ENCODE measurements at regions not wholly inside any gene's neighbourhood (a gene's known extent, or its start where the extent isn't known, plus 50 kb on each side); places are given as distances from the start of the nearest gene placed in this dataset.

- no peak overlapping the region for H3K27ac ChIP-seq (ENCODE audit: insufficient read length, low read depth, low read length)
- no peak overlapping the region for H2BK120ac ChIP-seq (ENCODE audit: low read depth, low read length, poor library complexity, severe bottlenecking)
- no peak overlapping the region for H3K9ac ChIP-seq (ENCODE audit: extremely low read depth, insufficient read length, low read length)
- no CpG with 5 or more reads among the region's 4 CpGs for WGBS (ENCODE audit: extremely low coverage, insufficient read length, low lambda C conversion rate)
- no peaks in the 10 kb centered on the region for H3K23me2 ChIP-seq (ENCODE audit: insufficient read length, low read depth, low read length, poor library complexity, severe bottlenecking)
- H3K56ac ChIP-seq (ENCODE audit: insufficient read length, low read depth, low read length): no peak overlapping the region
- H3K4ac ChIP-seq (ENCODE audit: low read depth, low read length): no peak overlapping the region
- H4K20me1 ChIP-seq (ENCODE audit: control insufficient read depth, insufficient read depth, insufficient read length): no peaks in the 10 kb centered on the region
- no peak overlapping the region for H3K4me3 Mint-ChIP-seq
- no peak overlapping the region for H3K23ac ChIP-seq (ENCODE audit: insufficient read length, low read depth, low read length)
- no peak overlapping the region for H3K18ac ChIP-seq (ENCODE audit: insufficient read length, low read depth, low read length)
- TF ChIP-seq CTCF (conservative IDR thresholded peaks at IDR 0.05): no peak
- no peak overlapping the region for H4K5ac ChIP-seq (ENCODE audit: insufficient read length, low read depth, low read length)
- no peak for DNase-seq
- H3K14ac ChIP-seq (ENCODE audit: insufficient read depth, low read length): no peak overlapping the region
- no peak overlapping the region for H4K91ac ChIP-seq (ENCODE audit: insufficient read length, low read depth, low read length)
- H3K79me2 ChIP-seq (ENCODE audit: insufficient read depth, low read length): no peaks in the 10 kb centered on the region
- no peak overlapping the region for H2BK15ac ChIP-seq (ENCODE audit: low read depth, low read length)
- H3K4me1 ChIP-seq (ENCODE audit: insufficient read depth, low read length): no peaks in the 10 kb centered on the region
- H2BK12ac ChIP-seq (ENCODE audit: insufficient read length, low read depth, low read length): no peak overlapping the region
- peaks cover 14 to 21% of the 10 kb centered on the region in 2 experiments for H3K9me3 Mint-ChIP-seq
- no peak overlapping the region; a peak in 1 of 7 replicates for H3K27ac Mint-ChIP-seq
- H3K27me3 ChIP-seq (ENCODE audit: insufficient read depth, low read length): no peaks in the 10 kb centered on the region
- no peak overlapping the region for H2BK20ac ChIP-seq (ENCODE audit: low read depth, low read length, poor library complexity, severe bottlenecking)
- H2AK5ac ChIP-seq (ENCODE audit: insufficient read length, low read length): no peak overlapping the region
- no peaks in the 10 kb centered on the region for H3K79me1 ChIP-seq (ENCODE audit: insufficient read depth, low read depth, low read length, poor library complexity, severe bottlenecking)
- H3K4me2 ChIP-seq (ENCODE audit: insufficient read depth, insufficient read length, low read length): no peak overlapping the region
- no peaks in the 10 kb centered on the region; a peak in 2 of 7 replicates for H3K36me3 Mint-ChIP-seq (ENCODE audit: insufficient read depth in 1 of 3, low read depth in 3 of 3)
- no peaks in the 10 kb centered on the region for H3K9me3 ChIP-seq (ENCODE audit: control insufficient read depth, low read depth, low read length)
- H2AFZ ChIP-seq (ENCODE audit: low read length): no peak overlapping the region
- H3K27me3 Mint-ChIP-seq (ENCODE audit: low read depth): no peaks in the 10 kb centered on the region; the same call in 1 of the 2 replicates
- no peak overlapping the region for H2BK5ac ChIP-seq (ENCODE audit: insufficient read length, low read length)
- no peak overlapping the region for H3T11ph ChIP-seq (ENCODE audit: low read length)
- no peaks in the 10 kb centered on the region for H3K4me1 Mint-ChIP-seq
- no peak overlapping the region for H4K8ac ChIP-seq (replicated peaks; ENCODE audit: insufficient read length, low read depth, low read length)
Measured at GRCh38 chr13:21966014-21966413, 295.1 kb downstream of the FGF9 start.
